Activated naive CD4-positive, alpha-beta T cell treated with anti-CD3 and anti-CD28 coated beads, Interleukin-2, amount 50 U/mL, for 24 hours (primary cell): ENCODE measurements at regions not wholly inside any gene's neighbourhood (a gene's known extent, or its start where the extent isn't known, plus 50 kb on each side); places are given as distances from the start of the nearest gene placed in this dataset.
"Not testable (repeated sequence)": the region's sequence is repeated elsewhere in the genome, so short reads cannot be mapped to it uniquely, and the experiment has no call there.

Source experiments
- H3K27ac Mint-ChIP-seq: one replicate; pipeline ENCODE4 v1.8.0; 2021; ENCODE audit warnings: mild to moderate bottlenecking, mixed read lengths
- H3K27me3 Mint-ChIP-seq: one replicate; pipeline ENCODE4 v1.8.0; 2021; ENCODE audit warnings: mixed read lengths
- H3K36me3 Mint-ChIP-seq: one replicate; pipeline ENCODE4 v1.8.0; 2021; ENCODE audit warnings: mixed read lengths
- H3K4me1 Mint-ChIP-seq: one replicate; pipeline ENCODE4 v1.8.0; 2021; ENCODE audit warnings: mixed read lengths
- H3K4me3 Mint-ChIP-seq: one replicate; pipeline ENCODE4 v1.8.0; 2021; ENCODE audit warnings: mild to moderate bottlenecking, mixed read lengths
- H3K9me3 Mint-ChIP-seq: one replicate; pipeline ENCODE4 v1.8.0; 2021; ENCODE audit warnings: mixed read lengths

DNA sequence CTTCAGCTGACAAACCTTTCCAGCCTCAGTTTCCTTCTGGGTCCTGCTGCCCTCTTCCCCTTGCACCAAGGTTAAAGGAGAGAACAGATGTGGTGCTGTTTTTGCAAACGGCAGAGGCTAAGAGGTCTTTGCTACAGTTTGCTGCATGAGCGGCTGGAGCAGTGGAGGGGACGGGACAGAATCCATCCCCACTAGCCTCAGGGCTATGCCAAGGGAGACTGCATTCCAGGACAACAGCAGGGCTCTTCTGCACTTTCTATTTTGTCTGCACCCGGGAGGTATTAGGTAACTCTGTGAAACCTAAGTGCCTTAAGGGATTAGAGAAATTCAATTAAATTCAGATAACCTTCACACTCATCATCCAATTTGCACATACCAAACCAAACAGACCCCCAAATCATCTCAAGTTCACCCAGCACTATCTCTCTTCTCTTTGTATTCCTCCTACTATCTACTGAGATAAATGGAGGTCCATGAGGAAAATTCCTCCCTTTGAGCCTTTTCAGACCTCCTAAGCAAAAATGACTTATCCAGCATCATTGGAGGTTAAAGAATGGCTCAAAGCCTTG lies 103.8 kb upstream of the VRK1 start:
- Mint-ChIP-seq H3K27ac (no peak overlapping the region), H3K9me3 (no peaks in the 10 kb centered on the region), H3K27me3 (peaks cover 2% of the 10 kb centered on the region), H3K4me3 (no peak overlapping the region), H3K36me3 (peaks cover 2% of the 10 kb centered on the region), H3K4me1 (no peaks in the 10 kb centered on the region)

DNA sequence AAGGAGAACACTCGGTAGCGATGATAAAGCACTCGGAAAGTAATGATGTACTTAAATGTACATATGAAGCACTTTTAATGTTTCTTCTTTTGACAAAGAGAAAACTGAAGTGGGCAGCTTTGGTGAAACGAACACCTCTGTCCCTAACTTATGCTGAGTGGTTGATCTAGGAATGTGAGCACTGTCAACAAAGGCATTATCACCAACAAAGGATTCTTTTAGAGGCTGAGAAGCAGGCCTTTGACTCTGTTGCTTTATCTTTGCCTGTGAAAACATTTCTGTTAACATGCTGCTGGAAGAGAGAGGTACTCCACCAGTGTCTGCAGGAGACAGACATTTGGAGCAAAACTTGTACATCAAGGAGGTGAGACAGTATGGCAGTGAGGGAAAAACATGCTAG lies 103.2 kb upstream of the VRK1 start:
- no peaks in the 10 kb centered on the region for H3K4me1 Mint-ChIP-seq
- no peak overlapping the region for H3K4me3 Mint-ChIP-seq
- H3K36me3 Mint-ChIP-seq, result peaks cover 2% of the 10 kb centered on the region
- no peak overlapping the region for H3K27ac Mint-ChIP-seq
- no peaks in the 10 kb centered on the region for H3K9me3 Mint-ChIP-seq
- peaks cover 2% of the 10 kb centered on the region for H3K27me3 Mint-ChIP-seq

DNA sequence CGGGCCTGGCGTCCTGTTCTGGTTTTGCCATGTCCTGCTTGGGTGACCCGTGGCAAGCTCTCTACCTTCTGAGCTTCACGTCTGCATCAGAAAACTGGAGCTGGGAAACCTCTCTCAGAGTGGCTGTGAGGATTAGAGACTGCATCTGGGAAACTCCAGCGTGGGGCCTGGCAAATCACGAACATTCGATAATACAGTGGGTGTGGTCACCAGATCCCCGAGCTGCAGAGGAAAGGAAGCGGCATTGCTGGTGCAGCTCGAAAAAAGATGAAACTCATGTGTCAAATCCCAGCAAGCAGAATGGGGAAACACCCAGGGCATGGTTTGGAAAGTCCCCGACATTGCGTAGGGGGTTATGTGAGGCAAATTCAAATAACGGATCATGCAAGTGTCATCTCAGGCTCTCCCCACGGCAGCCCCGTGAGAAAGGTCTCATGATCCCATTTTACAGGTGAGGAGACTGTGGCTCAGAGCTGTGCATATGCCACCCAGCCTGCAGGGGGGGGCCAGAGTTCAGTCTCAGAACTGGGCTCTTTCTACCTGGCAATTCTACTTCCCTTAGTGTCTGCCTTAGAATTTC lies 98.1 kb upstream of the VRK1 start:
- Mint-ChIP-seq H3K4me1 (no peaks in the 10 kb centered on the region), H3K36me3 (no peaks in the 10 kb centered on the region), H3K27me3 (peaks cover 8% of the 10 kb centered on the region), H3K27ac (no peak overlapping the region), H3K9me3 (no peaks in the 10 kb centered on the region), H3K4me3 (no peak overlapping the region)

DNA sequence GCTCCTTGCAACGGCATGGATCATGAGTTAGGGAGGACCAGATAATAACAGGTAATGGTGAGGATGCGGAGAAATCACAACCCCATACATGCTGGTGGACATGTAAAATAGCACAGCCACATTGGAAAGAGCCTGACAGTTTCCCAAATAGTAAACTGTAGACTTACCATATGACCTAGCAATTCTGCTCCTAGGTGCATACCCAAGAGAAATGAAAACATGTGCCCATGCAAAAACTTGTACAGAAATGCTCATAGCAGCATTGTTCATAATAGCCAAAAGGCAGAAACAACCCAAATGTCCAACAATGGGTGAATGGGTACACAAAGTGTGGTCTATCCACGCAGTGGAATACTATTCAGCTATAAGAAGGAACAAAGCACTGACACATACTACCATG lies 97.5 kb upstream of the VRK1 start:
- H3K4me1 Mint-ChIP-seq, result no peaks in the 10 kb centered on the region
- H3K4me3 Mint-ChIP-seq, result no peak overlapping the region
- H3K27me3 Mint-ChIP-seq, result peaks cover 9% of the 10 kb centered on the region
- no peak overlapping the region for H3K27ac Mint-ChIP-seq
- no peaks in the 10 kb centered on the region for H3K36me3 Mint-ChIP-seq
- H3K9me3 Mint-ChIP-seq, result no peaks in the 10 kb centered on the region

DNA sequence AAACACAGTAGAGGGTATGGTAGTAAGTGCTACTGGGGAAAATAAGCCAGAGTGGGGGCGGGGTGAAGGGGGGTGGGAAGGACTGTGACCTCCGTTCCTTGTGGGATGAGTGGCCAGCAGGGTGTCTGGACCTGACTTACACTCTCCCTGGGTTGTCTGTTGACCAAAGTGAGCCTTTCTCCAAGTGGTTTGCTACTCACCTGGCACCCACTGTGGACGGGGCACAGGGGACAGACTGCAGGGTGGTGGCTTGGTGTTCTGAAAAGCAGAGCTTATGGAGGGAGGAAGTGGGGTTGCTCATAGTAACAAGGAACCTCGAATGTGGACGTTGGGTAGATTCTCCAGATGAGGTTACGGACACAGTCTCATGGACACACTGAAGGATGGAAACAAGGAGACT lies 94.4 kb upstream of the VRK1 start:
- Mint-ChIP-seq H3K27ac (no peak overlapping the region), H3K4me3 (no peak overlapping the region), H3K9me3 (no peaks in the 10 kb centered on the region), H3K36me3 (no peaks in the 10 kb centered on the region), H3K4me1 (no peaks in the 10 kb centered on the region), H3K27me3 (peaks cover 9% of the 10 kb centered on the region)

DNA sequence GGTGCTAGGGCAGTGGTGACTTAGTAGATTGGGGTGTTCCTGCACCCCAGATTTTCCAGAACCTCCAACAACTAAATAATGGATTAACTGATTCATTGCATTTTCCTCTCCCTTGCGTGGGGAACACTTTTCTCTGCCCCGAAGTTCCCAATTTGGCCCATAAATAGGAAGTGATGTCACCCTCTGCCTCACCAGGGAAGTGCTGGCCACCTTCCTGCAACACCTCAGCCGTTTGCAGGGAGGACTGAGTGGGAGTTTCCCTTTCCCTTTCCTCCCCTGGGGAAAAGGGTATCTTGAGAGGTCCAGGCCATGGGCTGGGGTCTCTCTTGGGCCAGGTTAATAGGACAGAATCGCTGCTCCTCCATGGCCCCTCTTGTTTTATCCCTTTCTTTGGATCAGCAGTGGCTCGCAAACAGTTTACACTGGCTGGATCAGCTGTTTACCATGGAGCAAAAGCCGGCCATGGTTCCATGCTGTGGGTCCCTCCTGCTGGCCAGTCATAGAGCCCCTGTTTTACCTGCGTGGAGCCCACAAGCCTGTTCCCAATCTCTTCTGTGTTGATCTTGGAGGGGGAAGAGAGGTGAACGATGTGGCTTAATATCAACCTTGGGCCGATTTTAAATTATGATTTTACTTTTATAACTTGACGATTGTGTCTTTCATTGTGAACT lies 91.6 kb upstream of the VRK1 start:
- peaks cover 9% of the 10 kb centered on the region for H3K27me3 Mint-ChIP-seq
- no peaks in the 10 kb centered on the region for H3K36me3 Mint-ChIP-seq
- H3K9me3 Mint-ChIP-seq, result no peaks in the 10 kb centered on the region
- H3K4me3 Mint-ChIP-seq, result no peak overlapping the region
- H3K4me1 Mint-ChIP-seq, result no peaks in the 10 kb centered on the region
- H3K27ac Mint-ChIP-seq, result no peak overlapping the region

DNA sequence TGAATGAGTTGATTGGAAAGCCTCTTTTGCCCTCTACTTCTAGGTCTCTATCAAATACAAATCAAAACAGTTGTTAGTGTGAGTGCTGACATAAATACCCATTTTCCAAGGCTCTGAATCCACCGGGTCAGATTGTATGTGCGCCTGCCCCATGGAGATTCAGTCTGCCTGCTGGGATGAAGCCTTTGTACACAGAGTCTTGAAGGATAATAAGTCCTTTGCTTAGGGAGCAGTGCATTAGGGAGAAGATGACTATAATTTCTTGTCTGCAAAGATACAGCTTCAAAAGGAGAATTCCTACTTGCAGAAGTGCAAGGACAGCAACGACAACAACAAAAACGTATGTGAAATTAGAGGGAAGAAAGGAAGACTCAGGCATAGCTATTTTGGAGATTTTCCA lies 90.3 kb upstream of the VRK1 start:
- no peaks in the 10 kb centered on the region for H3K9me3 Mint-ChIP-seq
- peaks cover 9% of the 10 kb centered on the region for H3K27me3 Mint-ChIP-seq
- H3K27ac Mint-ChIP-seq, result no peak overlapping the region
- no peaks in the 10 kb centered on the region for H3K4me1 Mint-ChIP-seq
- no peak overlapping the region for H3K4me3 Mint-ChIP-seq
- no peaks in the 10 kb centered on the region for H3K36me3 Mint-ChIP-seq

DNA sequence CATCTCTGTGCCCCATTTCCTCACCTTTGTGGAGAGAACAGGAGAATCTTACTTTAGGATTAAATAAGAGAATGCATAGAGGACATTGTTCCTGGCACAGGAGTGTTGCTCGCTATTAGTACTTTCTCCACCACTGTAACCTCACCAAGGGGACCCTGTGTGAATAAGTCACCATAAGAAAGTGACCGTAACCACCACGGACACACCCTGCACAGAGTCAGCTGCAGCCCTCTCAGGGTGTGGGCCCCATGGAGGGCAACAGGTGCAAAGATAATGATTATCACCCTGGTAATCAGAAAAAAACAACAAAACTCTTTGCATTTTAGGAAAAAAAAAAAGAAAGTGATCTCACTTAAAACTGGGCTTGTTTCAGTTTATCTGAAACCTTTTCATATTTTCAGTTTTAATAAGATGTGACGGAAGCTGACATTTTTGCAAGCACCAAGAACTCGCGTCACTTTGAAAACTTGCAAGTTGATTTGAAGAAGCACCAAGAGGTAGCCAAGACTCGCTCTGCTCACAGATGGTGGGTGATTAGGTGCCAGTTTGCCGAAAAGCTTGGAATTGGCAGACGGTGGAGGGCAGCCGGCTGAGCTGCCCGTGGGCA lies 87.0 kb upstream of the VRK1 start:
- H3K4me3 Mint-ChIP-seq, result no peak overlapping the region
- peaks cover 12% of the 10 kb centered on the region for H3K27me3 Mint-ChIP-seq
- H3K9me3 Mint-ChIP-seq, result no peaks in the 10 kb centered on the region
- no peaks in the 10 kb centered on the region for H3K4me1 Mint-ChIP-seq
- H3K27ac Mint-ChIP-seq, result no peak overlapping the region
- no peaks in the 10 kb centered on the region for H3K36me3 Mint-ChIP-seq

DNA sequence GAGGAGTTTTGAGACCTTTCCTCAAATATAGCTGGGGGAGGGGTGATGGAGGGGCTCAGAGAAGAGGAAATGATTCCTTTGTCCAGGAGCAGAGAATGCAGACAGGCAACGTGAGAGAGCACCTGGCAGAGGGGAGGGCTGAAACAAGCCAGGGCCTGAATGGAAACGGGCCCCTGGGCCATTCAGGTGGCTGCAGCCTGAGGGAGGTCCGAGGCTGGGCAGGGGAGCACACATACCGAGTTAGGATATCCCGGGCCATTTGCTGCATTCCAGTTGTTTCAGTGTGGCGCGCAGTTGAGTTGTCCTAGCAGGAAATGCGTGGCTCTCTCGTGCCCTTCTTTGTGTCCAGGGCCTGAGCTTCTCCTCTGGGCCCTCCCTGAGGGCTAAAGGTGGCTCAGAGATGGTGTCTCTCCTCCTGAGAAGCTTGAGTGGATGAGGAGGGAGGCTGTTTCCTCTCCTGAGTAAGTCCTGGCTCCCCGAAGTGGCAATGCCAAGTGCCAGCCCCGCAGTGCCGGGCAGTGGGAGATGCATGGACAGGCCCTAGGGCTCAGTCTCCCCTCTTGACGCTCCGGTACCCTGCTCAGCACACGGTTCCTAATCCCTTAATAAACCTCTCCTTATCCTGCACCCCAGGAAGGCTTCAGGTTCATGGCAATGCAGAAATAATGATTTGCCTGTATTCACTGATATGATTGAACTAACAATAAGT lies 85.5 kb upstream of the VRK1 start:
- Mint-ChIP-seq H3K4me3 (no peak overlapping the region), H3K36me3 (no peaks in the 10 kb centered on the region), H3K27me3 (peaks cover 16% of the 10 kb centered on the region), H3K9me3 (no peaks in the 10 kb centered on the region), H3K27ac (no peak overlapping the region), H3K4me1 (no peaks in the 10 kb centered on the region)

DNA sequence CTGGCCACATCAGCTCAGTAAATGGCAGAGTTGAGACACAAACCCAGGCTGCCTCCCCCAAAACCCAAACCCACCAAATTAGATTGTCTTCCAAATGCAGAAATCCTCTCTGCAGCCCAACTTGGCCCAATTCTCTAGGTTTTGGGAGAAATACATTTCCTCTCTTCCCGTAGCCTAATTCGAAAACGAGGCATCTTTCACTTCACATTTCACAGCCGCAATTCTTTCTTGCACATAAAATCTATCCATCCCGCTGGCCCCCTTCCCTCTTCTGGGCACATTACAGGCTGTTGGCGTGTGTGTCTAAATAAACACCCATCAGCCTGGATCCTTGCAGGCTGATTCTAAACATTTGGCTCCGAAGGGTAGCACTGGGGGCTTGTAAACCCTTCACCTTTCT lies 83.8 kb upstream of the VRK1 start:
- Mint-ChIP-seq H3K27me3 (peaks cover 16% of the 10 kb centered on the region), H3K4me3 (no peak overlapping the region), H3K27ac (no peak overlapping the region), H3K4me1 (no peaks in the 10 kb centered on the region), H3K36me3 (no peaks in the 10 kb centered on the region), H3K9me3 (no peaks in the 10 kb centered on the region)

DNA sequence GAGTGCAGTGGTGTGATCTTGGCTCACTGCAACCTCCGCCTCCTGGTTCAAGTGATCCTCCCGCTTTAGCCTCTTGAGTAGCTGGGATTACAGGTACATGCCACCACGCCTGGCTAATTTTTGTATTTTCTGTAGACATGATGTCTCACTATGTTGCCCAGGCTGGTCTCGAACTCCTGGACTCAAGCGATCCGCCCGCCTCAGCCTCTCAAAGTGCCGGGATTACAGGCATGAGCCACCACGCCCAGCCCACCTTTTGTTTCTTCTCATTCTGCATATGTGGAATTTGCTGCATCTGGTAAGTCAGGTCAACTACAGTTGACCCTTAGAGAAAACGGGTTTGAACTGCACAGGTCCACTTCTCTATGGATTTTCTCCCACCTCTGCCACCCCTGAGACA lies 82.6 kb upstream of the VRK1 start:
- H3K4me3 Mint-ChIP-seq, H3K36me3 Mint-ChIP-seq, H3K27ac Mint-ChIP-seq, H3K9me3 Mint-ChIP-seq, H3K4me1 Mint-ChIP-seq: not testable (repeated sequence)
- peaks cover 16% of the 10 kb centered on the region for H3K27me3 Mint-ChIP-seq

DNA sequence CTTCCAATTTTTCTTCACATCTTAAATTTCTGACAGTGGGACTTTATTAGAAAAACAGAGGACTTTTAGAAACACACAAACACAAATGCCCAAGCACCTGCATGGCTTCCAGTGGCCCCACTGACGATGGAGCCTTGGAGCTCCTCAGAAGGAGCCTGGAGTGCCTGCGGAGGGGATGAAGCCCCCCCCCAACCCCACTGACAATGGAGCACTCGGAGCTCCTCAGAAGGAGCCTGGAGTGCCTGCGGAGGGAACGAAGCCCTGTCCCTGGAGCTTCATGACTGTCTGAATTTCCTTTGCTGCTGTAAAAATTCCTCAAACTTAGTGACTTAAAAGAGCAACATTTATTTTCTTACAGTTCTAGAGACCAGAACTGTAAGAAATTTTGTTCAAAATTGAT lies 80.1 kb upstream of the VRK1 start:
- no peaks in the 10 kb centered on the region for H3K9me3 Mint-ChIP-seq
- no peak overlapping the region for H3K4me3 Mint-ChIP-seq
- no peaks in the 10 kb centered on the region for H3K4me1 Mint-ChIP-seq
- no peak overlapping the region for H3K27ac Mint-ChIP-seq
- H3K27me3 Mint-ChIP-seq, result peaks cover 16% of the 10 kb centered on the region
- H3K36me3 Mint-ChIP-seq, result no peaks in the 10 kb centered on the region

DNA sequence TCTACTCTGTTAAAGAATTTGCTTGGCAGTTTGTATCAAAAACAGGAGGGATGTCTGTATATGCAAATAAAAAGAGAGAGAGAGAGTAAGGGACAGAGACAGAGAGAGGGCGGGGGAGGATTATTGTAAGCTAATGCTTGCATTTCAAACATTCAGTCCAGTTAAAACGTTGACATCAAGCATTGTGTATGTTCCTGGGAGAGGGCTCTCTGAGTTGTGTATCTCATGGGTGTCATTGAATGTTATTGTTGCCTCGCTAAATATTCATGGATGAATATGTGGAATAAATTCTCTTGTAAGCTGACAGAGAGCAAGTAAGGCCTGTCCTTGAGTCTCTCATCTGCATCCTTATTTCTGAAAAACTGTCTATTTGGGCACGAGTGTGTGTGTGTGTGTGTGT lies 78.8 kb upstream of the VRK1 start:
- no peaks in the 10 kb centered on the region for H3K9me3 Mint-ChIP-seq
- no peaks in the 10 kb centered on the region for H3K36me3 Mint-ChIP-seq
- no peak overlapping the region for H3K27ac Mint-ChIP-seq
- no peak overlapping the region for H3K4me3 Mint-ChIP-seq
- peaks cover 14% of the 10 kb centered on the region for H3K27me3 Mint-ChIP-seq
- no peaks in the 10 kb centered on the region for H3K4me1 Mint-ChIP-seq

DNA sequence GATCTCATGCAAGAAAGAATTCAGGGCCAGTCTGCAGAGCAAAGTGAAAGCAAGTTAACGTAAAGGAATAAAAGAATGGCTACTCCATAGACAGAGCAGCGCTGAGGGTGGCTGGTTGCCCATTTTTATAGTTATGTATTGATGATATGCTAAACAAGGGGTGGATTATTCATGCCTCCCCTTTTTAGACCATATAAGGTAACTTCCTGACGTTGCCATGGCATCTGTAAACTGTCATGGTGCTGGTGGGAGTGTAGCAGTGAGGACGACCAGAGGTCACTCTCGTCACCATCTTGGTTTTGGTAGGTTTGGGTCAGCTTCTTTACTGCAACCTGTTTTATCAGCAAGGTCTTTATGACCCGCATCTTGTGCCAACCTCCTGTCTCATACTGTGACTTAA lies 76.5 kb upstream of the VRK1 start:
- not testable (repeated sequence) for H3K4me3 Mint-ChIP-seq, H3K27me3 Mint-ChIP-seq, H3K9me3 Mint-ChIP-seq, H3K27ac Mint-ChIP-seq, H3K36me3 Mint-ChIP-seq, H3K4me1 Mint-ChIP-seq

DNA sequence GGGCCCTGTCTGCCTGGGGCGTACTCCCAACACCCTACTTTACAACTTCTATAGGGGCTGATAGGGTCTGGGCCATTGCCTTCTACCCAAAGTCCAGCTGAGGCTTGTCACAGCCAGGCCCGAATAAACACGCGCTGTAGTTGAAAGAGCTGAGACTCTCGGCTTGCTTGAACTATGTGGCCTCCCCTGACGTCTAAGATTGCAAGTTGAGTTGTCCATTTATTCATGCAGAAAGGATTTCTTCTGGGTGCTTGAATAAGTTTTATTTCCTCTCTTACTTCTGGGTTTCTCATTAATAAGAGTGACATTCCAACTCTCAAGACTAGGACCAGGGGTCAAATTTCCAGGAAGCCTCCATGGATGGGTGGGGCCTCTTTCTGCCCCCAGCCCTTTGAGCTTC lies 74.4 kb upstream of the VRK1 start:
- H3K27ac Mint-ChIP-seq, result no peak overlapping the region
- H3K4me3 Mint-ChIP-seq, result no peak overlapping the region
- H3K9me3 Mint-ChIP-seq, result no peaks in the 10 kb centered on the region
- H3K27me3 Mint-ChIP-seq, result no peaks in the 10 kb centered on the region
- no peaks in the 10 kb centered on the region for H3K4me1 Mint-ChIP-seq
- no peaks in the 10 kb centered on the region for H3K36me3 Mint-ChIP-seq

DNA sequence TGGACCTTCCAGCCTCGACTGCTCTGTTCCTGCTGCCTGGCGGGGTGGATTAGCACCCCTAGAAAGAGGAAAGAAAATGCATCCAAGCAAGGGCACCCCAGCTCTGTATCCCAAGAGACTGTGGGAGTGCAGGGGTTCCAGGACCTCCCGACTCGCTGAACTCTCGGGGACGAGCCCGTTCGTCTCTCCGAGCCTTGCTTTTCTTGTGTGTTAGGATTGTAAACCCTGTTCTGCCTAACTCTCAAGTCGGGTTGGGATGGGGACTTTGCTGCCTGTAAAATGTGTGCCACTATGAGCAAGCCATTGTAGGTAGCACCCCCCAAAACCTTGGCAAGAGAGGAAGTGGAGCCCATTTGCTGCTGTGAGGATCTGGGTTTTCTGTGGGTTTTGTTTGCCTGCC lies 73.2 kb upstream of the VRK1 start:
- Mint-ChIP-seq H3K4me1 (no peaks in the 10 kb centered on the region), H3K4me3 (no peak overlapping the region), H3K27me3 (peaks cover 3% of the 10 kb centered on the region), H3K27ac (no peak overlapping the region), H3K9me3 (no peaks in the 10 kb centered on the region), H3K36me3 (no peaks in the 10 kb centered on the region)
